CD4-positive, alpha-beta T cell (primary cell): ENCODE measurements at regions not wholly inside any gene's neighbourhood (a gene's known extent, or its start where the extent isn't known, plus 50 kb on each side); places are given as distances from the start of the nearest gene placed in this dataset.

Experiments used
- ATAC-seq: fragments of 200-7000 bp; cut with Tn5 transposase; one replicate; pipeline ENCODE4 v1.10.0; 2022; ENCODE audit warnings: mild to moderate bottlenecking; ENCODE audit not compliant: poor library complexity
- CTCF ChIA-PET: fragments of 350-600 bp; sonication (Branson Sonifier 250); formaldehyde crosslinking; loops from one replicate; lab custom pipeline; 2021; ENCODE audit warnings: antibody characterized with exemption, inconsistent platforms; lab: Charles Lee
- POLR2A ChIA-PET: fragments of 350-600 bp; sonication (Branson Sonifier 250); formaldehyde crosslinking; loops from one replicate; lab custom pipeline; 2021; ENCODE audit warnings: antibody characterized with exemption, inconsistent platforms; lab: Charles Lee
- DNase-seq, 14 experiments: peaks; one replicate each; pipeline ENCODE4 v3.0.0-alpha.2; 2013 to 2020; ENCODE audit warnings: mixed read lengths in 2 of 14
- H3K27ac ChIP-seq, 2 donors: one replicate each; pipeline versions ENCODE4 v1.5.1 to v1.7.0; 2013; ENCODE audit warnings: low read length in 2 of 2, low read depth in 1 of 2, mild to moderate bottlenecking in 1 of 2
- H3K27me3 ChIP-seq, 2 experiments: 1 replicate in 1 of 2; 2 replicates in 1 of 2; pipeline versions ENCODE4 v1.6.1 to v1.7.0; 2013; ENCODE audit warnings: low read length in 2 of 2, control low read depth in 1 of 2, mild to moderate bottlenecking in 1 of 2, moderate library complexity in 1 of 2; ENCODE audit not compliant: insufficient read depth in 2 of 2, control insufficient read depth in 1 of 2
- H3K36me3 ChIP-seq: one replicate; pipeline ENCODE4 v1.6.1; 2013; ENCODE audit warnings: low read length, control low read depth; ENCODE audit not compliant: insufficient read depth
- H3K4me1 ChIP-seq: one replicate; pipeline ENCODE4 v1.6.1; 2013; ENCODE audit warnings: low read length, control low read depth; ENCODE audit not compliant: insufficient read depth
- H3K4me3 ChIP-seq: one replicate; pipeline ENCODE4 v1.5.1; 2013; ENCODE audit warnings: mild to moderate bottlenecking, low read length, moderate library complexity
- H3K9me3 ChIP-seq, 2 experiments: 1 replicate in 1 of 2; 2 replicates in 1 of 2; pipeline versions ENCODE4 v1.6.1 to v1.7.0; 2013; ENCODE audit warnings: low read length in 2 of 2, mild to moderate bottlenecking in 2 of 2, control low read depth in 1 of 2, moderate library complexity in 1 of 2; ENCODE audit not compliant: control insufficient read depth in 1 of 2, insufficient read depth in 1 of 2
- H3K27ac Mint-ChIP-seq: one replicate; pipeline ENCODE4 v1.8.0; 2020; ENCODE audit warnings: mixed read lengths
- H3K27me3 Mint-ChIP-seq: one replicate; pipeline ENCODE4 v1.8.0; 2021; ENCODE audit warnings: mixed read lengths
- H3K36me3 Mint-ChIP-seq: one replicate; pipeline ENCODE4 v1.8.0; 2021; ENCODE audit warnings: low read depth, mixed read lengths
- H3K4me1 Mint-ChIP-seq: one replicate; pipeline ENCODE4 v1.8.0; 2021; ENCODE audit warnings: low read depth, mixed read lengths
- H3K4me3 Mint-ChIP-seq: one replicate; pipeline ENCODE4 v1.8.0; 2020; ENCODE audit warnings: mild to moderate bottlenecking, mixed read lengths
- H3K9me3 Mint-ChIP-seq: one replicate; pipeline ENCODE4 v1.8.0; 2020; ENCODE audit warnings: mixed read lengths
- CTCF ChIP-seq: fragments of 200-600 bp; IDR thresholded peaks from one replicate; pipeline ENCODE4 v1.8.0; 2022; ENCODE audit warnings: antibody characterized with exemption, mild to moderate bottlenecking
- intact Hi-C, 2 experiments: fragments of 100-400 bp; cut with DNase I in 1 of 2; cut with micrococcal nuclease in 1 of 2; formaldehyde crosslinking; loops; one replicate each; pipeline versions ENCODE4 v1.15.1 to v1.9.0; 2023 to 2025; cut with DNase I, micrococcal nuclease

GRCh38 chr3:66552846-66553245, 52.0 kb upstream of the LRIG1 start:
- H3K36me3 ChIP-seq = no peaks in the 10 kb centered on the region
- no peak for DNase-seq
- no peak overlapping the region for H3K4me3 ChIP-seq
- no peaks in the 10 kb centered on the region for H3K27me3 ChIP-seq
- H3K27ac ChIP-seq = no peak overlapping the region
- H3K36me3 Mint-ChIP-seq = no peaks in the 10 kb centered on the region
- H3K27ac Mint-ChIP-seq = no peak overlapping the region
- peaks cover 5% of the 10 kb centered on the region for H3K27me3 Mint-ChIP-seq
- H3K9me3 ChIP-seq = no peaks in the 10 kb centered on the region
- H3K4me1 ChIP-seq = no peaks in the 10 kb centered on the region
- CTCF ChIA-PET = no interaction called here
- no peaks in the 10 kb centered on the region for H3K4me1 Mint-ChIP-seq
- no peak for TF ChIP-seq CTCF
- H3K9me3 Mint-ChIP-seq = no peaks in the 10 kb centered on the region
- H3K4me3 Mint-ChIP-seq = no peak overlapping the region
- intact Hi-C loops = no loop called here
- POLR2A ChIA-PET = no interaction called here
- no peak for ATAC-seq

- Mint-ChIP-seq H3K27me3 (peaks cover 5% of the 10 kb centered on the region), H3K36me3 (no peaks in the 10 kb centered on the region), H3K4me1 (no peaks in the 10 kb centered on the region), H3K27ac (no peak overlapping the region), H3K4me3 (no peak overlapping the region), H3K9me3 (no peaks in the 10 kb centered on the region)
- intact Hi-C loops = no loop called here
- no peak for TF ChIP-seq CTCF
- no peaks in the 10 kb centered on the region for H3K27me3 ChIP-seq
- ChIA-PET POLR2A (no interaction called here), CTCF (no interaction called here)
- H3K27ac ChIP-seq = no peak overlapping the region
- ATAC-seq = no peak
- no peak overlapping the region for H3K4me3 ChIP-seq
- H3K4me1 ChIP-seq = no peaks in the 10 kb centered on the region
- DNase-seq = no peak
- no peaks in the 10 kb centered on the region for H3K9me3 ChIP-seq
- H3K36me3 ChIP-seq = no peaks in the 10 kb centered on the region
These were observed 52.8 kb upstream of the LRIG1 start for GRCh38 chr3:66553441-66554113.

- ChIA-PET POLR2A (no interaction called here), CTCF (no interaction called here)
- H3K36me3 ChIP-seq = no peaks in the 10 kb centered on the region
- no peak overlapping the region for H3K27ac Mint-ChIP-seq
- H3K36me3 Mint-ChIP-seq = no peaks in the 10 kb centered on the region
- no peak for TF ChIP-seq CTCF
- H3K27ac ChIP-seq = no peak overlapping the region
- intact Hi-C loops = no loop called here
- no peak overlapping the region for H3K4me3 ChIP-seq
- no peak overlapping the region for H3K4me3 Mint-ChIP-seq
- no peaks in the 10 kb centered on the region for H3K9me3 ChIP-seq
- no peaks in the 10 kb centered on the region for H3K4me1 ChIP-seq
- peaks cover 5% of the 10 kb centered on the region for H3K27me3 Mint-ChIP-seq
- no peaks in the 10 kb centered on the region for H3K9me3 Mint-ChIP-seq
- DNase-seq = no peak
- H3K27me3 ChIP-seq = no peaks in the 10 kb centered on the region
- ATAC-seq = no peak
- H3K4me1 Mint-ChIP-seq = no peaks in the 10 kb centered on the region
These were observed 53.4 kb upstream of the LRIG1 start for GRCh38 chr3:66554178-66554577.
